ENCODE measurements at regions not wholly inside any gene's neighbourhood (a gene's known extent, or its start where the extent isn't known, plus 50 kb on each side); places are given as distances from the start of the nearest gene placed in this dataset.

DNA sequence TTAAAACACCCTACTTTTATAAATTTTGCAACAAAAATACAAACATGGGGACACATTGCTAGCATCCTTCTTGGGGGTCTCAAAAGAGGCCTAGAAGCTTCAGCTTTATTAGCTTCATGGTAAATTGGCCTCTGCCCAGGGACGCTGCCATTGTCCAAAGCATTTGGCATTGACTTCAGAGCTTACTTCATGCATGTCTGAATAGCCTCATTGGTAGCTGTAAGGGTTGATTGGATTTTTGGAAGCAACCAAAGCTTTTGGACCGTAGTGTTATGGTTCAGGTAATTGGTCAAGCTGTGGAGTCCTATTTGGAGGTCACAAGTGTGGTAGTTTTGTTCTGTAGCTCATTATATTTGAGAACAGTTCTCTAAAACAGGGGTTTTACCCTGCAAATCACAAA, 411.7 kb upstream of the SLC24A2 start:
- no peak for DNase-seq (ENCODE audit: low read depth in 3 of 3, low spot score in 2 of 3)

DNA sequence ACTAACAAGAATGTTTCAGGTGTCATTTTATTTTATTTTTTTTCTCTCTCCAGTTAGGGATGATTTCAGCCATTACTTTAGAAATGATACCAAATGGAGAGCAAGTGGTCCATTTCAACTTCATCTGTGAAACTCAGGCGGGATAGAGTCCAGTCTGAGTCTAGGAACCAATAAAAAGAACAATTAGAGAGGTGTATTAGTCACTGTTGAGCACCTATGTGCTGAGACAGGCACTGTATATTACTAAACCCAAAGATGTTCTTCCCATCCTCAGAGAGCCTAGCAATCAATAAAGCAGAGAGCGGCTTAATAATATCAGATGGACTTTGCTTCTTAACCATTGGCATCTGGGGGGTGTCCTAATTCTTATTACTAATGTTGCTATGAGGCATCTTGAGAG, 410.3 kb upstream of the SLC24A2 start:
- no peak for DNase-seq (ENCODE audit: low read depth in 3 of 3, low spot score in 2 of 3)

DNA sequence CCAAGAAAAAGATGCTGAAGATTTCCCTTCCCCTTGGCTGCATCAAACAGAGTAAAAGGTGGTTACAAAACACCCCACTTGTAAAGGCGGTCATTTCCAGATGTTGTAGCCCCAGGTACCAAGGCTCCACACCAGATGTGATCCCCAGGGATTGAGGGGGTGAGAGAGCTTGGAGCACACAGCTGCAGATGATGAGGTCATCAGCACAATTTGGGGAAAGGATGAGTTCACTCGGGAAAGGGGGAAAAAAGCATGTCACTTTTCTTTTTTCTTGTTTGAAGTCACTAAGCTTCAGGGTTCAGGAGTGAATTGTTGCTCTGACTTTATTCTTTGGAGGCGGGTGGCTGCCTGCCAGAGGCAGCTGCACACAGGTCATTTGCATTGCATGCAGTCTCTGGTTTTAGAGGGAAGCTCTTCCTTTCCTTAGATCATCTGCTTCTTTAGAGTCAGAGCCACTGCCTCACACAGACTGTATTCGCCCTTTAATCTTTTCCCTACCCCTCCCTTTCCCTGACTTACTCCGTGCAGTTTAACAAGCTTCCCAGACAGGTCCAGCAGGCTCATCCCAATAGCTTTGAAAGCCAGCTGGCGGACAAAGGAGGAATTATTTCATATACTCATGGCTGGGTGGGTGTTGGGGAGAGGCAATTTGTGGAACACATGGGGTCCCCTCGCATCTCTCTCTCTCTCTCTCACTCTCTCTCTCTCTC, 409.3 kb upstream of the SLC24A2 start:
- DNase-seq (ENCODE audit: low read depth in 3 of 3, low spot score in 2 of 3) = no peak

DNA sequence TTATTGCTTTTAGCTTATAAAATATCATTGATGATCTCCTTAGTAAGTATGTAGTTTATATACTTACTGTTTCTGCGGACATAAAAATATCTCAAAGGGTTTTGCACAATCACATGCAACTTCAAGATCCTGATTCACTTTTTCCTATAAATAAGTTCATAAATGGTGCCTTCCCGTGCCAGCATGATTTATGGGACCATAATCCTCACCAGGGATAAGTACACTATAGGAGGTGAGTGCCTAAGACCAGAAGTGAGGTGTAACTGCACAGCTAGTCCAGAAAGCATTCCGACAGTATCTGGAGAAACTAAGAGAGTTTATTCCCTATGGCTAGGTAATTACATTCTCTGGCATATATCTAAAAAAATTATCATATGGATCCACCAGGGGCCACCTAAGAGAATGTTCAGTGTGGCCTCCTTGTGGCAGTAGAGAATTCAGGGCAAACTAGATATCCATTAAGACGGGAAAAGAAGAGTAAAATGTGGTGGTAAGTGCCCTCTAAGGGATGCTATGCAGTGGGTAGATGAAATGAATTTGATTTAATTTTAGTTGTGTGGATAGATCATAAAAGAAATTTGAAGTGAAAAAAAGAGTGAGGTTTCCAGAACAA, 402.5 kb upstream of the SLC24A2 start:
- no peak for DNase-seq (ENCODE audit: low read depth in 3 of 3, low spot score in 2 of 3)

DNA sequence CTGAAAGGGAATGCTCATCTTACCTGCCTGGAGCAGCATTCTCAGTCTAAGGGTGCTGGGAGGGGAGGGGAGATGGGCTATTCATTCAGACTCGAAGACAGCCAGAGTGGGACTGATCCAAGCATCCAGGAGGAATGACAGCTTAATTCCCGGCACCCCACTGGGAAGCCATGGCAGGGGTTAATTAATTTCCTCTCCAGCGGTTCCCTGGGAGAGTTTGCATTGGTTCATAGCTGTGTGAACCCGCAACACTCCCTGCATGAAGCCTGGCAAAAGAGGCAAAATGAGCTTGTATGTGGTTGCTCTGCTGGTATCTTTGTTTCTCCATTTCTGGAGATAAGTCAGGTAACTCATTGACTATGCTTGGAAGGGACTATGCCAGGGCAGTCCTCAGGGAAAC, 401.0 kb upstream of the SLC24A2 start:
- no peak for DNase-seq (ENCODE audit: low read depth in 3 of 3, low spot score in 2 of 3)

DNA sequence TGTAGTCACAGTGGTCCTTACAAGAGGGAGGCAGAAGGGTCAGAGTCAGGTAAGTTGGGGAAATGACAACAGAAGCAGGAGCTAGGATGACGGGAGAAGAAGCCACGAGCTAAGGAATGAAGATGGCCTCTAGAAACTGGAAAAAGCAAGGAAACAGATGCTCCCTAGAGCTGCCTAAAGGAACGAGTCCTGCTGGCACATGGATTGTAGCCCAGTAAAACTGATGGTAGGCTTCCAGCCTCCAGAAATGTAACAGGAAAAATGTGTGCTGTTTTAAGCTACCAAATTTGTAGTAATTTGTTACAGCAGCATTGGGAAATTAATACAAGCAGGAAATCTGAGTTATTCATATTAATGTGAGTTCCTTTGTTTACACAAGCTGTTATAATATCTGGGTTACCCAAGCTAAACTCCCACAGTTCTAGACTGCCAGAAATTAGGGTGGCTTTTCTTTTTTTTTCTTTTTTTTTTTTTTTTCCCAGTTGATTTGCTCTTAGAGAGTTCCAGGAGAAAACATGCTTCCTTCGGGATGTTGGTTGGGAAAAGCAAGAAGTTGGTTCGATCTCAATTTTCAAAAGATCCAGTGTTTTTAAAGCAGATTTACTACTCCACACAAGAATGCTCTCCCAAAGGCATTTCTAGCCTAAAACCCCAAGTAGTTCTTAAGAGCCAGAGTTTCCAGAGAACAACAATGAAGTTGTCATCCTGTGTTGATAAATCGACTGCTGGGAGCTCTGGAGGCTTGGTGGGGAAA, 400.0 kb upstream of the SLC24A2 start:
- no peak for DNase-seq (ENCODE audit: low read depth in 3 of 3, low spot score in 2 of 3)

DNA sequence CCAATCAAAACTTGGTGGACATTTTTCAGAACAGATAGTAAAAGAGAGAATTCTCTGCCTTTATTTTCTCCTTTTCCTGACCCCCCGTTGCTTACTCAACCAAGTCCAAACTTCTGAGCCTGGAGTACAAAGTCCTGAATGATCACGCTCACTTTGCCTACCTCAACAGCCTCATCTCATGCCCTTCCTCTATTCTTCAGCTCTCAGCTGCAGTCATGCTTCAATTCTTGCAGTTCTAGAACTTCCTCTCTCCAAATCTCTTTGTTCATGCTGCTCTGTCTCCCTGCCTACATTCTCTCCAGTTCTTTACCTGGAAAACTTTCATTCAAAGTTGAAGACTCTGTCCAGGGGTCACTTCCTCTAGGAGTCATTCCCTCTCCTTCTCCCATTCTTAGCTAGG, 398.5 kb upstream of the SLC24A2 start:
- DNase-seq (ENCODE audit: low read depth in 3 of 3, low spot score in 2 of 3) = no peak

DNA sequence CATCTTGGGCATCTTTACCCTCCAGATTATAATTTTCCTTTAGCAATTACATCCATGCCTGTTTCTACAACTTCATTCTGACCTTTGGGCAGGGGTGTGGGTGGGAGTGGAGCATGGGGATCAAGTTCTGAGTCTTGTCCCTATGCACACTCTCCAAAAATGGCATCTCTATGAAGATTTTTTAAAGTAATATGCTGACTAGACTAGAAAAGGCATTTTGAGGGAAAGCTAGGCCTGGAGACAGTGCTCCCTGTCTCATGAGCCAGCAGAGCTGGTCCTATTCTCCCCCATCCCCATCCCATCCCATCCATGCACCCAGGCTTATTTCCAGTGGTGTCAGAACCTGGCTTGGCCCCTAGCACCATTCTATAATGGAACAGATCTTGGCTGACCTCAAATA, 398.0 kb upstream of the SLC24A2 start:
- no peak for DNase-seq (ENCODE audit: low read depth in 3 of 3, low spot score in 2 of 3)

DNA sequence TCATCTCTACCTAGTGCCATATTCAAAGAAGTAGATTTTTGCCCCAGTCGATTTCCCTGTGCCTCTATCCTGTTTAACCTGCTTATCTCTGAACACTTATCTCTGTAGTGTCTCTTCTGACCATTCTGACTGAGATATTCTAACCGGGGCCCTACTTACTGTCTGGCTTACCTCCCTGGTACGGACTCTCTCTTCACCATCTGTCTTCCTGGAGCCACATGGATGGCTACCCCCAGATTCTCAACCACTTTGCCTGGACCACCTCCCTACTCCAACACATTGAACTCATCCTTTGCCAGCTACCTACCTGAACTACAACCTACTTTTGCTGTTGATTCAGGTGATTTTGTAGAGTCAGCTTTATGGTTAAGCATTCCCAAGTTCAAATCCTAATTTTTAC, 397.4 kb upstream of the SLC24A2 start:
- DNase-seq (ENCODE audit: low read depth in 3 of 3, low spot score in 2 of 3) = no peak

DNA sequence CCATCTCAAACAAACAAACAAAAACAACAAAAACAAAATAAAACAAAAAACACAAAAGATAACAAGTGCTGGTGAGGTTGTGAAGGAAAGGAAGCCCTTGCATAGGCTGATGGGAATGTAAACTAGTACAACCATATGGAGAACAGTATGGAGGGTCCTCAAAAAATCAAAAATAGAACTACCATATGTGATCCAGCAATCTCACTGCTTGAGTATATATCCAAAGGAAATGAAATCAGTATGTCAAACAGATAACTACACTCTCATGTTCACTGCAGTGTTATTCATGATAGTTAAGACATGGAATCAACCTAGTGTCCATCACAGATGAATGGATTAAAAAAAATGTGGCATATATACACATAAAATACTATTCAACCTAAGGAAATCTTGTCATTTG, 395.7 kb upstream of the SLC24A2 start:
- DNase-seq (ENCODE audit: low read depth in 3 of 3, low spot score in 2 of 3) = no peak

DNA sequence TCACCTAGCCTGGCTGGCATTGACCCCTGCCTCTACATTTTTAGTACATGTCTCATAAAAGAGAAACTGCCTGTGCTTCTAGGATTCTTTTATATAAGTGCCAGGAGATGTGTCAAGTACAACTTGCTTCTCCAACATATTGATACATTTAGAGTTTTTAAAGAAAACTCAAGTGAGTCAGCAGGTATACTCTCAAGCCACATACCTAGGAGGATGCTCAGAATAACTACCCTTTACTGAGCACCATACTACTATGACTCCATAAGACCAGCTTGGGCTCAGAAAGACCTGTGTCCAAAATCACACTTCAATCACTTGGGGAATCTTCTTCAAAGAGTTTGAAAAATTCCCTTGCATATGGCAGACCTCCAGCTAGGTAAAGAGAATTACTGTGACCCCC, 389.8 kb upstream of the SLC24A2 start:
- DNase-seq (ENCODE audit: low read depth in 3 of 3, low spot score in 2 of 3) = no peak

DNA sequence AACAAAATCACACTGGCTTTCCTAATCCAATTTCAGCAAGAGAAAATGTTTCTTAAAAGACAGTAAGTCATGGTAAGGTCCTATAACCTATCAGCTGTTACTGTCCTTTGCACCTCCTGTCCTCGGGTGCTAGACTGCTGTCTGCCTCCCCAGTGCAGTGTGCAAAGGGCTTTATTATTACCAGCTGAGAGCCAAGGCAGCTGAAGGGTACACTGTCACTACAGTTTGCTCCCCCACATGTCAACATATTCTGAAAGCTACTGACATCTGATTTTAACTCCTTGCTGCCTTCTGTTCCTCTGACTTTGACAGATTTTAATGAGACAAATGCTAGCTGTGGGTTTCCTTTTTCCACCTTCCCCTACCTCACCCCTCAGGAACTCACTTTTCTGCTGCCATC, 389.4 kb upstream of the SLC24A2 start:
- no peak for DNase-seq (ENCODE audit: low read depth in 3 of 3, low spot score in 2 of 3)

DNA sequence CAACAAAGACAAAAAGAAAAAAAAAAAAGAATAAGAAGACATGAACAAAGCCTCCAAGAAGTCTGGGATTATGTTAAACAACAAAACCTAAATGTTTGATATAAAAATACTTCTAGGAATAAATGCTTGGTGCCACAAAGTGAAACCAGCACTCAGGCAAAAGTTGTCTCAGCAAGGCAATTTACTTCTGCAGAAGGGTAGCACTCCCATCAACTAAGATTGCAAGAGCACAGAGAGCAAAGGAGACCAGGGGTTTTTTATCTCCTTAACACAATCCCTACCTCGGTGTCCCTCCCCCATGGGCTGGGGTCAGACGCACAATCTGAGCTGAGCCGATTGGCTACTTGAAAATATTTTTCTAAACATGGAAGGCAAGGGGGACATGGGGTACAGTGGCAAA, 381.3 kb upstream of the SLC24A2 start:
- no peak for DNase-seq (ENCODE audit: low read depth in 3 of 3, low spot score in 2 of 3)

DNA sequence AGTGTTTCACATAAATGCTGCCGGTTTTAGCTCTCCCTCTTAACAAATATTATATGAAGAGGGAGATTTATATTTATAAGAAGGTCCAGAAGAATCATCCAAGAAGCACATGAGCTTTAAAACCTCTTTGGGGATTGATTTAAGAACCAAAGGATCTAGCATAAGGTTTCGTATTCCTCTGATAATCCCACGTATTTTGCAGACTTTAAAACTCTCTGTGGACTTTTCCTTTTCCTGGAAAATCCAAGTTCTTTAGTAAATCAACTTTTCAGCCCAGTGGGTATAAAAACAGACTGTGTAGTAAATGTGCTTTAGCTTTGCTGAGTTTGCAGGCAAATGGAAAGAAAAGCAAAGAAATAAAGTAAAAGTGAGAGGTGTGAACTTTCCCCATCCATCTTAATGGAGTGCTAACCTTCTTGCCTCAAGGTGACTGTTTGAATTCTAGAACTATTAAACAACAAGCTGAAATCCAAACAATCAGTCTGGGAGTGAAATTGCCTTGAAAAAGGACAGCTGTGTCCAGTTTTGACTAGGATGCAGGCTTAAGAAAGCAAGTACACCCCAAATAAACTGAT, 363.4 kb upstream of the SLC24A2 start:
- peak in 1 of 3 donors; percentile 25 for DNase-seq (ENCODE audit: low read depth in 3 of 3, low spot score in 2 of 3)

DNA sequence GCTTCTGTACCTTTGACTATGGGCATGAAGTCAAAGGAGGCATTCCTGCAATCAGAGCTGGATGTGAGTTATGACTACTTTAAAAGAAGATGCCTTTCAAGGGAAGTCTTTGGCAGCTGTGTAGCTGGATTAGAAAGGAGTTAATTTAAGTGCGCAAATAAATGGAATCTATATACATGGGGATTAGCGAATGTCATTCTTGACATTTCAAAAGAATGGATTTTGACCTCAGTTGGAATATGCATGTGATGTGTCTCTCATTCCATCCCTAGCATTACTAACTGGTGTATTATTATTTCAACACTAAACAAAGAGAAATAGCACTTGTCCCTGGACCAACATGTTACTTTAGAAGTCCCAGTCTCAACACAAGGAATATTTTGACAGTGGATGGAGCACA, 359.6 kb upstream of the SLC24A2 start:
- DNase-seq (ENCODE audit: low read depth in 3 of 3, low spot score in 2 of 3) = no peak

DNA sequence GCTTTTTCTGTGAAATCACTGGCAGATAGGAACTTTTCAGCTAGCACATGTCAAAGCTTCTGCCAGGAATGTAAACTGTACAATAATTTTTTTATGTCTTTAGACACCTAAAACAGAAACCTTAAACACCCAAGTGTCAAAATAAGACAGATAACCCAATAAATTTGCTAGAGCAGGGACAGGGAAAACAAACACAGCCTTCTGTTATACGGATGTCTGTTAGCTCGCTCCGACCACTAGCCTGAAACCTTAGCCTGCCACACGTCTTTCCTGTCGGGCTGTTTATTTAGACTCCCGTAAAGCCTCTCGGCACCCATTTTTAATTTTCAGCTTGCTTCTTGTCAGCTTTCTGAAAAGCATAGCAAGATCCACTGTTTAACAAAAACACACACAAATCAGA, 355.4 kb upstream of the SLC24A2 start:
- no peak for DNase-seq (ENCODE audit: low read depth in 3 of 3, low spot score in 2 of 3)

DNA sequence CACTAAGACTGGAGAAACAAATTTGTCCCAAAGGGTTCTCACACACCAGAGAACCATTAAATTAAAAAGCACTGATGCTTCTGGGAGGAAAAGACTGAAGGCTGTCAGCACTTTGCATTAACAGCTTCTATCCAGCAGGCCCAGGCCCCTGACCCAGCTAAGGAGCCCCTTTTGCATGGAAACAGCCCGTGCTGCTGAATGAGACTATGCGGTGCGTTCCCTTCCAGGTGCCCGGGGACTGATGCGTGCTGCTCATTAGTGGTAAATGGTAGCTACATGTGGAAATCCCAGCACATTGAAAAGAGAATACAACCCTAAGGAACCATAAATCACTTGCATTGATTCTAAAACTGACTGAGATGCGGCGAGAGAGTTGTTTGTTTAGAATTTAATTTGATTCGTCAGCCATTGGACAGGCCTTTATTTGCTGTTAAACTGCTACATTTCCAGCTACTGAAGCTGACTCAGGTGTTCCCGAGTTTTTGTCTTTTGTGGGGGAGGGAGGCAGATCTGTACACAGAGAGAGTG, 351.0 kb upstream of the SLC24A2 start:
- no peak for DNase-seq (ENCODE audit: low read depth in 3 of 3, low spot score in 2 of 3)

DNA sequence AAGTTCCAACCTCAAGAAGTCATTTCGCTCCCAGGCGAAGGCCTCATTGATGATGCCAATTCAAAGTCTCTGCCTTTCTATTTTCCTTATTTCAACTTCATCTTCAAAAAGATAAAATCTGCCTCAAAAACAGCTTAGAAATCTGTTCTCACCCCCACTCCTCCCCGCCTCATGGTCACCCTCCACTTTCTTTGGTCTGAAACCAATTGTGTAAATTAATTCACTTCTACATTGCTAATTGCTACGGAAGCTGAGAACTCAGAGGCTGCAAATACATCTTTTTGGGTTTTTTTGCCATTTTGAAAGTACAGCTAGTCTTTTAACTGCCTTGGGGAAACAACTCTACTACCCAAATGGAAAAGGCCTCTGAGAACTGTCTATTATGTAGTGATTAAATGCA, 350.0 kb upstream of the SLC24A2 start:
- DNase-seq (ENCODE audit: low read depth in 3 of 3, low spot score in 2 of 3) = no peak

DNA sequence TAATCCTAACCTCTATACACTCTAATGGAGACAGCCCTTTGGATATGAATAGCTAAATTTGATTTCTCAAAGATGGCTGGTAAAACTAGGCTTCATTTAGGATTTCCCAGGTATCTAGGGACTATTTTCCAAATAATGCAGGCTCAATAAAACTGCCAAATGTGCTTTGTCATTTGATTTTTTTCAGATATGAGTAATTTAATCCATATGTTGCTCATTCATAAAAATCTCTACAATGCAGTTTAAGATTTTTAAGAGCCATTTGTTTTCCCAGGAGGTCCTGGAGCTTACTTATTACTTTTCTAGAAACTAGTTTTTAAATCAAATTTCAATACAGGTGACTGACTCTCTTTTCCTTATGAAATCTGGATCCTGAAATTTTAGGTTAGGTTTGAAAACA, 349.3 kb upstream of the SLC24A2 start:
- no peak for DNase-seq (ENCODE audit: low read depth in 3 of 3, low spot score in 2 of 3)

DNA sequence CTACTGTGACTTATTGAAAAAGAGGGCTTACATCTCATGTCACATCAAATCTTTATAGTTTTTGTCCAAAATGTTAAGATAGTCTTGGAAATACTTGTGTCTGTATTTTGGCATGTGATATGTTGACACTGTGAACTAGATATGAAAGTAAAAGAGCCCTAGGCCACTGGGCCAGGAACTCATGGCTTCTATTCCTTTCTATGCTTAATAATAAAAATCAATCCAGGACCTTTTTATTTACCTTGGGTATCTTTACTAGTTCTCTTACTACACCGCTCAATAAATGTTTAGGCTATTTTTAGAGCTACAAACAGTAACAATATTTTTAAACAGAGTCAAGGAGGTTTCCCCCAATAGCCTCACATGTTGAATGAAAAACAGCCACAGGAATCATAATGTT, 348.6 kb upstream of the SLC24A2 start:
- DNase-seq (ENCODE audit: low read depth in 3 of 3, low spot score in 2 of 3) = no peak

DNA sequence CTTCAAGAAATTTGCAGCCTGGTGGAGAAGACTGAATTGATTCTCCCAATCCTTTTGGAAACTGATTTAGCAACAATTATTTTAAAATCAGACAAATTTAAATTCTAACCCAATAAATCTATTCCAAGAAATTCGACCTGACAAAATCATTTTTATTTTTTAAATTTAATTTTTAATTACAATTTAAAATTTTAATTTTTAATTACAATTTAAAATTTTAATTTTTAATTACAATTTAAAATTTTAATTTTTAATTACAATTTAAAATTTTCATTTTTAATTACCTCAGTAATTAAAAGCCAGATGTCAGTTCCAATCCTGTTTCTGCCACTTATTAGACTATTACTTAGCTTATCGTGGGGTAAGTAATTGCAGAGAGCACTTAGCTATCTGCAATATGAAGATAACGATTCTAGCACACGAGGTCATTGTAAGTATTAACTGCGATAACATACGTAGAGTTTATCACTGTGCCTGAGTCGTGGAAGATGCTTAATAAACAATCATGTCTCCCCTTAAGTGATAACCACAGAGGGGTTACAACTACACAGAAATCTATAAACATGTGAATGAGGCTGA, 346.4 kb upstream of the SLC24A2 start:
- no peak for DNase-seq (ENCODE audit: low read depth in 3 of 3, low spot score in 2 of 3)

Data from right renal cortex interstitium (tissue), 3 donors.